Aorta (tissue), 5 donors: ENCODE measurements at regions not wholly inside any gene's neighbourhood (a gene's known extent, or its start where the extent isn't known, plus 50 kb on each side); places are given as distances from the start of the nearest gene placed in this dataset.

Source experiments
- ATAC-seq: fragments of 200-7000 bp; cut with Tn5 transposase; one replicate; pipeline ENCODE4 v1.9.1; 2022; ENCODE audit warnings: moderate library complexity; ENCODE audit not compliant: low FRiP score
- DNase-seq, 2 donors: peaks; one replicate each; pipeline ENCODE4 v3.0.0-alpha.2; 2020
- H3K27ac ChIP-seq, 2 donors: one replicate each; pipeline ENCODE4 v1.5.1; 2013; ENCODE audit warnings: low read length in 2 of 2, mild to moderate bottlenecking in 2 of 2, moderate library complexity in 2 of 2, control low read depth in 1 of 2, inconsistent platforms in 1 of 2, low read depth in 1 of 2
- H3K27me3 ChIP-seq, 2 donors: one replicate each; pipeline ENCODE4 v1.6.1; 2013; ENCODE audit warnings: control low read depth in 1 of 2, low read length in 1 of 2, mild to moderate bottlenecking in 1 of 2, moderate library complexity in 1 of 2; ENCODE audit not compliant: insufficient read depth in 2 of 2, control insufficient read depth in 1 of 2
- H3K36me3 ChIP-seq, 2 donors: one replicate each; pipeline ENCODE4 v1.6.1; 2013; ENCODE audit warnings: control low read depth in 1 of 2, low read length in 1 of 2, mild to moderate bottlenecking in 1 of 2; ENCODE audit not compliant: insufficient read depth in 2 of 2, control insufficient read depth in 1 of 2
- H3K4me1 ChIP-seq, 2 donors: one replicate each; pipeline ENCODE4 v1.6.1; 2013; ENCODE audit warnings: low read length in 2 of 2, control low read depth in 1 of 2, mild to moderate bottlenecking in 1 of 2, moderate library complexity in 1 of 2; ENCODE audit not compliant: insufficient read depth in 2 of 2, control insufficient read depth in 1 of 2
- H3K4me3 ChIP-seq, 2 donors: one replicate each; pipeline ENCODE4 v1.5.1; 2013; ENCODE audit warnings: low read length in 2 of 2, control low read depth in 1 of 2, mild to moderate bottlenecking in 1 of 2
- H3K9me3 ChIP-seq: one replicate; pipeline ENCODE4 v1.6.1; 2013; ENCODE audit warnings: mild to moderate bottlenecking, low read length; ENCODE audit not compliant: control insufficient read depth
- WGBS, 2 donors: extraction: QIAGEN DNeasy Blood & Tissue Kit; methylation state at CpG; one replicate each; pipeline ENCODE4 v1.1.7; 2013; 5-methylcytosine and 5-hydroxymethylcytosine counted together
- intact Hi-C, 2 donors: fragments of 100-400 bp; cut with DNase I; formaldehyde crosslinking; loops; one replicate each; pipeline versions ENCODE4 v1.14.2 to v1.15.0; 2022
- donor health status: healthy with polysubstance abuse.
- donor health status: Bipolar disorder and iron deficiency.
- donor health status: DM: no; HTN: no; CAD: no.
- donor health status: DM: no; HTN: no; CAD: no.
- donor health status: DM: yes; HTN: yes; CAD: no.

DNA sequence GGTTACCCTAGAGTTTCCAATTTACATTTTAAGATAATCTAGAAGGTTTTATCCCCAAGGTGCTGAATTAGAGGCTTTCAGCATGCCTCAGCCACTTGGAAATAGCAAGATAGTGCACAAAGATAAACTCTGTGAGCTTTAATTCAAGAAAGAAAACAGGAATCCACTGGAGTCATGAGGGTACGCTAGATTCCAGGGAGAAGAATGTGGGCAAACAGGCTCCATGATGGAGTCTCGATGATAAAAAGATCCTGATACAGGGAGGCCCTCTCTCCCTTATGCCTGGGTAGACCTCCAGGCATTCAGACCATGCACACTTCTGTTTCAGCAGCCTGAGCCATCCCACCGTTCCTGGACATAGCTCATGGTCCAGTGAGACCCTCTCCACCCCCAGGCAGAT, 344.6 kb upstream of the LCORL start:
- Histone ChIP-seq H3K36me3 (no peaks in the 10 kb centered on the region), H3K4me3 (no peak overlapping the region), H3K9me3 (peaks cover 4% of the 10 kb centered on the region), H3K4me1 (no peaks in the 10 kb centered on the region), H3K27me3 (no peaks in the 10 kb centered on the region), H3K27ac (no peak overlapping the region)
- 68 to 75% methylated on average over 3 of the region's 3 CpGs for WGBS, 2 donors
- DNase-seq, result no peak
- ATAC-seq, result no peak
- intact Hi-C loops, result no loop called here

DNA sequence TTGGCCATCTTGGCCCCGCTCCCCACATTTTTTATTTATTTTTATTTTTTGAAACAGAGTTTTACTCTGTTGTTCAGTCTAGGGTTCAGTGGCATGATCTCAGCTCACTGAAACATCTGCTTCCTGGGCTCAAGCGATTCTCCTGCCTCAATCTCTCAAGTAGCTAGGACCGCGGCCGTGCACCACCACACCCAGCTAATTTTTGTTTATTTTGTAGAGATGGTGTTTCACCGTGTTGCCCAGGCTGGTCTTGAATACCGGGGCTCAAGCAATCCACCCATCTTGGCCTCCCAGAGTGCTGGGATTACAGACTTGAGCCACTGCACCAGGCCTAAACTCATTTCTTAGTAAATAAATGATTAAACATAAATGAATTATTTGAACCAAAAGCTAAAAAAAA, 322.0 kb upstream of the LCORL start:
- Histone ChIP-seq H3K4me1 (no peaks in the 10 kb centered on the region), H3K9me3 (no peaks in the 10 kb centered on the region), H3K27me3 (no peaks in the 10 kb centered on the region), H3K27ac (no peak overlapping the region), H3K36me3 (no peaks in the 10 kb centered on the region), H3K4me3 (no peak overlapping the region)
- no peak for ATAC-seq
- intact Hi-C loops, result no loop called here
- WGBS, 2 donors, result 89 to 90% methylated on average over 7 of the region's 7 CpGs
- DNase-seq, result no peak

DNA sequence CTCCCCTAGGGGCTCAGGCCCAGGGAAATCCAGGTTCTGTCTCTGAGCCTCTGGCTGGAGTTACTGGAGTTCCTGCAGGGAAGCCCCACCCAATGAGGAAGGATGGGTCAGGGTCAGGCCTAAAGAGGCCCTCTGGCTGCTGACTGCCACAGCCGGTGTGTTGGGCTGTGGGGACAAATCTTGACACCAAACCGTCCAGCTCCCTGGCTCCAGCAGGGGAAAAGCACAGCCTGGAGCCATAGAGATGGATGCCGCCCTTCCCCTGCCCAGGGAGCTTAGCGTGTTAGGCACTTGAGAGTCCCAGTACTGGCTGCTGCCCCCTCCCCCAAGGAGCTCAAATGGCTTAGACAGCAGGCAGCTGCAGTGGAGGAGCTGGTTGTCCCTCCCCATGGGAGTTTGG, 321.3 kb upstream of the LCORL start:
- Histone ChIP-seq H3K36me3 (no peaks in the 10 kb centered on the region), H3K4me1 (no peaks in the 10 kb centered on the region), H3K27ac (no peak overlapping the region), H3K27me3 (no peaks in the 10 kb centered on the region), H3K9me3 (no peaks in the 10 kb centered on the region), H3K4me3 (no peak overlapping the region)
- intact Hi-C loops, result no loop called here
- DNase-seq (no peak), ATAC-seq (no peak)
- 83% methylated on average over 4 of the region's 4 CpGs for WGBS, 2 donors

DNA sequence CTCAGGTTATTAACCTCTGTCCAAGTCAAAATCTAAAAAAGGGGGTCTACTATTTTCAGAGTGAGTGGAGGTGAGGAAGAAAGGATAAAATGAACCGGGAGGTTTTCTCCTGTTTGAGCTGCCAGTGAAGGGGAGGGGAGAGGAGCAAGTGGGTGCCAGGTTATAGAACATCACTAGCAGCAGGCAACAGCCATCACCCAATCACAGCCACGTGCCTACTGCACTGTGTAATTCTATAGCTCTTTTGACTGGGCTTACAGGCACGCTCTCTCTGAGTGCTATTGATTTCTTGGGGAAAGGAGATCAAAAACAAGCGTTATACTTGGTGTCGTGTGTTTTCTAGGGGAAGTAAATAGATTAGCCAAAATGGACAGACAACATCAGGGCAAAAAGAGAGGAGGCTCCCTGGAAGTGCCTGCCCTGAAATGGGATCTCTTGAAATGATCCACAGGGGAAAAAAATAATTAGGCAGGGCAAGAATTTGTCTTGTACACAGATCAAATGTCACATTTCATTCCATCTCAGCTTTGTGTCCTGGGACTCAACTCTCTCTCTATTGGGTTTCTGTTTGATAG, 300.5 kb upstream of the LCORL start:
- Histone ChIP-seq H3K27ac (no peak overlapping the region), H3K9me3 (no peaks in the 10 kb centered on the region), H3K4me3 (no peak overlapping the region), H3K4me1 (no peaks in the 10 kb centered on the region), H3K36me3 (no peaks in the 10 kb centered on the region), H3K27me3 (no peaks in the 10 kb centered on the region)
- WGBS, 2 donors, result 52 to 60% methylated on average over 5 of the region's 5 CpGs
- DNase-seq (no peak), ATAC-seq (no peak)
- intact Hi-C loops, result no loop called here

DNA sequence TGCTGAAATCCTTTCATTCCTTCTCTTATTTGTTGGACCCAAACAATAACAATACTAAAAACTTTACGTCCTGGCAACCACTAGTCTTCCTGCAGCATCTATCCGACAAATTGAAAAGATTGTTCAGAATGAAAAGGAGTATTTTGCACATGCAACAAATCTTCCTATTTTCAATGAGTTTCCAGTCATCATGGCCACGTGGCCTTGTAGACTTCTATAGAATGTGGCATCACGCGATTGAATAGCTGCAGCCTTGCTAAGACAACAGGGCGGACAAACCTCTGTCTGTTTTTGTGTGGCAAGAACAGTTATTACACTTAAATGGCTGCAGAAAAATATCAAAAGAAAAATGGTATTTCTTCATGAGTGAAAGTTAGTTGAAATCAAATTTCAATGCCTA, 297.9 kb upstream of the LCORL start:
- Histone ChIP-seq H3K27ac (no peak overlapping the region), H3K4me1 (no peaks in the 10 kb centered on the region), H3K36me3 (no peaks in the 10 kb centered on the region), H3K4me3 (no peak overlapping the region), H3K9me3 (no peaks in the 10 kb centered on the region), H3K27me3 (no peaks in the 10 kb centered on the region)
- DNase-seq, result no peak
- WGBS, 2 donors, result 68 to 70% methylated on average over 6 of the region's 6 CpGs
- ATAC-seq, result no peak
- intact Hi-C loops, result no loop called here

DNA sequence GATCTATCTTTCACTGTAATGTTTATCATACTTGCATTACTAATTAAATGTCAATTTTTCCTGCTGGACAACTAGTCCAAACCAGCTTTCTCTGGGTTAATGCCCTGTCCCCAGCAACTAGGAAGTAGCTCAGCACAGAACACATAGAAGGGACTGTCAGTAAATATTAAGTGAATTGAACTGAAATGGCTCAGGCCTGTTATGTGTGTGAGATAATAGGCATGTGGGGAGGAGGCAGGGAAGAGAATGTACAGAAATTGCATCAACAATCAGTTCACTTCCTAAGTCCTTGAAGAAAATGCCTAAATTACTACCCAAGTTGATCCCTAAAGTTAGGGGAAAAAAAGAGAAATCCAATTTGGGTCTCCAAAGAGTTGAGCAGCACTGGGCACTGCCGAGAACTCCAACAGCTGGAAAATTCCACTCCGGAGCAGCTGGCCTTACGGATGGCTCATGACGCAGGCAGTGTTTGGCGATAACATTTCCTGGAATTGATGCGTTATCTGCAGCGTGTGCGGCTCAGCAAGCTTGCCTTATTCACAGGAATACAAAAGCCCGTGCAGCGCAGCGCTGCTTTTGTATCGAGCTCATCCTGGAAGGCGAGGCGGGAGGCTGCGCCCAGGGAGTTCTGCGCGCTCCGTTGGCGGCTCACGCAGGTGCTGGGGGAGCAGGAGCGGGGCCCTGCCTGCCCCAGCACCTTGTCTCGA, 297.3 kb upstream of the LCORL start:
- no peak overlapping the region for H3K27ac ChIP-seq
- intact Hi-C loops, result no loop called here
- no peaks in the 10 kb centered on the region for H3K4me1 ChIP-seq
- no peaks in the 10 kb centered on the region for H3K9me3 ChIP-seq
- H3K27me3 ChIP-seq, result no peaks in the 10 kb centered on the region
- peak; percentile 55 for ATAC-seq
- no peaks in the 10 kb centered on the region for H3K36me3 ChIP-seq
- DNase-seq, result no peak
- WGBS, 2 donors, result 10 to 23% methylated on average over 22 of the region's 22 CpGs
- H3K4me3 ChIP-seq, result no peak overlapping the region

DNA sequence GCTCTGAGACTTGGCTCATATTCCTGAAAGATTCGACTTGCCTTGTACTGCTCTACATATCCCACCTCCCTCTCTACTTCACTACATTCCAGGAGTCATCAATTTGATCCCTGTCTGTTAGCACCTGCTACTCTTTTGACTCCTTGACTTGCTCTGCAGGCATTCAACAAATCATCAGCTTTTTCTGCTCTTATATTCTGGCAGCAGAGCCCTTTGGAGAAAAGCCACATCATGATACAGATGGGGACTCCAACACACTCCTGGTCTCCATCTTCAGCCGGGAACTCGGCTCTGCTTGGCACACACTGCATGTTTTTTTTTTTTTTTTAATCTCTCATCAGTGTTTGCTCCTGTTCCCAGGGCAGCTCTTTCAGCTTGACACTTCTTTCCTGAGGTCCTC, 293.2 kb upstream of the LCORL start:
- H3K9me3 ChIP-seq, result no peaks in the 10 kb centered on the region
- DNase-seq (no peak), ATAC-seq (no peak)
- H3K36me3 ChIP-seq, result no peaks in the 10 kb centered on the region
- H3K27ac ChIP-seq, result no peak overlapping the region
- no peaks in the 10 kb centered on the region for H3K4me1 ChIP-seq
- WGBS, 2 donors, result 52 to 53% methylated on average over 3 of the region's 3 CpGs
- no peak overlapping the region for H3K4me3 ChIP-seq
- intact Hi-C loops, result no loop called here
- H3K27me3 ChIP-seq, result no peaks in the 10 kb centered on the region

DNA sequence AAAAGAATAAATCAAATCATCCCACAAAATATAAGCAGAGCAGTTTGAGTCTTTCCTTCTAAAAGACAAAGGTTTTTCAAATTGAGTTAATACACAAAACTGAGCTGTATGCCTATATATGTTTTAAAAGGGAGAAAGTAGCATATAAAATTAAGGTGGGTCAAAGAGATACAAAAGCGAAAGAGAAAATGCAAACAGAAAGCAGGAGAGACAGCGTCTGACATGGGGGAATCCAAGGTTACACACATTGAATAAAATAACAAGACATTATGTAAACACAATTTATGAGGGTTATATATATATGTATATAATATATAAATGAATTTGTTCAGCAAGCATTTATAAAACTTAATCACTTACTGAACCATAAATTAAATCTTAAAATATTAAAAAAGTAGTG, 276.1 kb upstream of the LCORL start:
- no peak for DNase-seq
- Histone ChIP-seq H3K27me3 (no peaks in the 10 kb centered on the region), H3K4me1 (no peaks in the 10 kb centered on the region), H3K9me3 (no peaks in the 10 kb centered on the region), H3K4me3 (no peak overlapping the region), H3K36me3 (no peaks in the 10 kb centered on the region), H3K27ac (no peak overlapping the region)
- no peak for ATAC-seq
- intact Hi-C loops, result no loop called here
- WGBS, 2 donors, result 77 to 82% methylated on average over 2 of the region's 2 CpGs

DNA sequence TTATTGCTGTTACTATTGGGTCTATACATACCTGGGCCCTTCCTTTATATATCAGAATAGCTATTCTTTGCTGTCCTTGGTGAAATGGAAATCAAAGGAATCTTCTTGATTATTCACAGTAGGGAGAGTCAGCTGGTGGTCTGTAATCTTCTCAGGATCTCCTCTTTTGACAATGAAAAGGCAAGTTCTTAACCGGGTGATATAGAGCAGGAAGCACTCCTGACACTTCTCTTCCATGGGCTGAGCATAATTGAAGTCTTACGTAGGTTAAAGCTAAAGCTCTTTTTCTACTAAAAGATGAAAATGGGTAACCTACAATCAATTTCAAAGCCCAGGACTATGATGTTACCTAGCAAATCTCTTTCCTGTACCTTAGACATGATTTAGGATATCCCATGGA, 274.9 kb upstream of the LCORL start:
- no peaks in the 10 kb centered on the region for H3K4me1 ChIP-seq
- H3K9me3 ChIP-seq, result no peaks in the 10 kb centered on the region
- H3K27ac ChIP-seq, result no peak overlapping the region
- no peak overlapping the region for H3K4me3 ChIP-seq
- H3K36me3 ChIP-seq, result no peaks in the 10 kb centered on the region
- intact Hi-C loops, result no loop called here
- WGBS, 2 donors, result 46 to 47% methylated on average over 2 of the region's 2 CpGs
- H3K27me3 ChIP-seq, result no peaks in the 10 kb centered on the region
- ATAC-seq (no peak), DNase-seq (no peak)
